Fibroblast of skin of right quadriceps (primary cell): ENCODE measurements at regions not wholly inside any gene's neighbourhood (a gene's known extent, or its start where the extent isn't known, plus 50 kb on each side); places are given as distances from the start of the nearest gene placed in this dataset.

Source experiments
- DNase-seq: peaks from one replicate; pipeline ENCODE4 v3.0.0-alpha.2; 2013

GRCh38 chr5:142507531-142508372 lies 178.1 kb downstream of the FGF1 start:
- no peak for DNase-seq

DNA sequence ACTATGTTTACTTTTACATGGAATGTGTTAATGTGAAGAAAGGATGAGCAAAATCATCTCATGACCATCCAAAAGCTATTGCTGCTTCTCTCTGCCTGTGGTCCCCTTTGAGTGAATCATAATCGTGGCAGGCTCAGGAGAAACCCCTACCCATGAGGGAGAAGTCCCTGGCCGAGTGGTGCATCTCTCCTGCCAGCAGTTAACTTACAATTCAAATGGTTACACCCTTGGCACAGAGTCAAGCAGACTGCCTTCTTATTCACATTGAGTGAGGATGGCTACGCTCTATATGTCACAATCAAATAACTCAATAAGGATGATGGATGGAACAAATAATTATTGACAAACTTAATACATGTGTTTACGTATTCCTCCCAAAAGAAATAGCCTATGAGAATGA lies 179.1 kb downstream of the FGF1 start:
- DNase-seq: no peak

DNA sequence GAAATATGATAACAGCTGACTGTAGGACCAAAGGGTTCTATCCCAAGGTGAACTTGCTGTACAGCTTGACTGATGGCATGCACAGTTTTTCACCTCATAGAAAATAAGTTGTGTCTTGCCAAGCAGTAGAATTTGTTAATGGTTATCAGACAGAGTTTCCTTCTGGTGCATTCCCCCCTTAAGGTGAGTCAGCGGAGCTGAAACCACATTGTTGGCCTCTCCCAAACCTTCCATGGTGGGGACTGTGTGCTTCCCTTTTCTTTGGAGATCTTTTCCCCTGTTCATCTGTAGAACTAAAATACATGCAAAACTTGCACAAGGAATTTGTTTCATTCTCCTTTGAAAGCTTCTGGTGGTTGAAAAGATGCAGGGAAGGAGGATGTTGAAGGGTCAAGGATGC lies 179.8 kb downstream of the FGF1 start:
- DNase-seq: peak; percentile 32

DNA sequence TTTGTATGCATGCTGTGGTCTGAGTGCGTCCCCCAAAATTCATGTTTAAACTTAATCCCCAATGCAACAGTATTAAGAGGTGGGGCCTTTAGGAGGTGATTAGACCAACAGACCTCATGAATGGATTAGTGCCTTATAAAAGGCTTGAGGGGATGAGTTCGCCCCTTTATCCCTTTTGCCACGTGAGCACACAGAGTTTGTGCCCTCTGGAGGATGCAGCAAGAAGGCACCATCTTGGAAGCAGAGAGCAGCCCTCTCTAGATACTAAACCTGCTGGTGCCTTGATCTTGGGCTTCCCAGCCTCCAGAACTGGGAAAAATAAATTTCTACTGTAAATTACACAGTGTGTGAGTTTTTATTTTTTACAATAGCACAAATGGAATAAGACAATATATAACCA lies 177.1 kb upstream of the SPRY4 start:
- no peak for DNase-seq

DNA sequence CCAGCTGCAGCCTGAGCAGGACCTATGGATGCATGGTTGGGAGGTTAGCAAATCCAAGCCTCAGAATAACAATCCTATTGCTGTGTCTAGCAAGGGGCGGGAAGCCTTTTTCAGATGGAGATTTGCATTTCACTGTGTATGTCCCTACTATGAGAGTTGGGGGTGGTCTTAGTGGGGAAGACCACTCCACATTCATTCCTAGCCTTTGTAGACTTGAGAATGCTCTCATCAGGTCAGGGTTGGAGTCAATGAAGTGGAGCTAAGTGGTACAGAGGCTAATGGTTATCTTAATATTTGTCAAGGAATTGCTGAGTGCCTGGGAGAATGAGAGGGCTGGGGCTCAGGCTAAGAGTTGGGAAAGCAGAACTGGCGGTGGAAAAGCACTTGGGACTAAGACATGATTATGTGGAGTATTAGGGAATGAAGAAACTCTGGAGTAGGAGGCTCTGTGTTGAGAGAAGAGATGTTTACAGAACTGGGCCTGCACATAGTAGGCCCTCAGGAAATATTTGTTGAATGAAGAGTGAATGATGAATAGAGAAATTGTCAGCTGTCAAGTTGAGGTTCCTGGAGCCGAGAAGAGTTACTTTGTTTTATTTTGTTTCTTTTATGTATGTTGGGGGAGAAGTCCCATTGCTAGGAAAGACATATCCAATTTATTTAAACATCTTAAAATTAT lies 175.5 kb upstream of the SPRY4 start:
- no peak for DNase-seq

- no peak for DNase-seq
Observed at GRCh38 chr5:142499591-142500226, 174.9 kb upstream of the SPRY4 start.

DNA sequence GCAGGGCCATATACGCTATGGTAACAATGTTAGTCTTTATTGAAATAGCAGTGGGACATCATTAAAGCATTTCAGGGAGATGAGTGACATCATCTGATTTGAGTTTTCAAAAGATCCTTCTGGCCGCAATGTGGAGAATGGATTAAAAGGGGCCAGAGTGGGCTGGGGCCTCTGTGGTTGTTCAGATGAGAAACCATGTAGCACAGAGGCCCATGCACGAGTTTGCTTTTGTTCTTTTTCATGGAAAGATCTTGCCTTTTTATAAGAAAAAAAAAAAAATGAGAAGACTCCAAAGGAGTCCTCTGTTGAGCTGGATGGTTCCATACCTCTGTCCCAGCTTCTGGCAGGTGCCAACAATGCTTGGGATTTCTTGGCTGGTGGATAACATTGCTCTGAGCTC lies 173.5 kb upstream of the SPRY4 start:
- DNase-seq: no peak

DNA sequence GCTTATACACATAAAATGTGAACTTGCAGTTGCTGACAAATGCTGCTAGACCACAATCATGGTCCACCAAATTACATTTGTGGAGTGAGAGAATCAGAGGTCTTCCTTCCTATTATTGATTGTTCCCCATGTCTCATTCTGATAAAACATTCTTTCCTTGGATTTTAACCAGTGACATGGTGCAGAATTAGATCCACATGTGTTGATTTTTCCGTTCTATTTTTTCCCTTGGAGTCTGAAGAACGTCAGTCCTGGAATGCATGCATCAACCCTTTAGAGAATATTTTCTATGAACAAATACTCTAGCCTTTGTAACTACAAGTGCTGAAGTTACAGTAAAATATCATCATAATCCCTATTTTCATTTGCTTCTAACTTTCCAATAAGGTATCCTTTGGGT lies 170.7 kb upstream of the SPRY4 start:
- DNase-seq: peak; percentile 80

- no peak for DNase-seq
Observed at GRCh38 chr5:142493875-142494518, 169.2 kb upstream of the SPRY4 start.

DNA sequence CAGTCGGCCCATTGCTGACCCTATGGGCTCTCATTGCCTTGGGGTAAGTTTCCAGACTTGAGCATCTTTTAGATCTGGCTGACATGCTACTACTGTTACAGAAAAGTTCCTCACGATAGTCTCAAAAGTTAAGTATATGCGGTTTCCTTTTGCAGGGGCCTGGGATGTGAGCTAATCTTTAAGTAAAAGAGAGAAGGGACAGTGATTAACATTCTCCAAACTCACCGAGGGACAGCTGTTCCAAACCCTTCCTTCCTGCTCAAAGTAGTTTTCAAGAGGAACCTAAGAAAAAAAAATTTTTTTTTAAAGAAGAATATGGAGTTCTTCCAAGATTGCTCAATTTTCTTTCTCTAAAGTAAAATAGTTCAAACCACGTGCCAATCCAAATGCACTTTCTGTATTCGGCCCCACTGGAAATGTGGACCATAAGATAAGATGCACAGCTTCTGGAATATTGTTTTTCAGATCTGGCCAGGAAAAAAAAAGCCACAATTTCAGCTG lies 168.0 kb upstream of the SPRY4 start:
- DNase-seq: peak; percentile 32

DNA sequence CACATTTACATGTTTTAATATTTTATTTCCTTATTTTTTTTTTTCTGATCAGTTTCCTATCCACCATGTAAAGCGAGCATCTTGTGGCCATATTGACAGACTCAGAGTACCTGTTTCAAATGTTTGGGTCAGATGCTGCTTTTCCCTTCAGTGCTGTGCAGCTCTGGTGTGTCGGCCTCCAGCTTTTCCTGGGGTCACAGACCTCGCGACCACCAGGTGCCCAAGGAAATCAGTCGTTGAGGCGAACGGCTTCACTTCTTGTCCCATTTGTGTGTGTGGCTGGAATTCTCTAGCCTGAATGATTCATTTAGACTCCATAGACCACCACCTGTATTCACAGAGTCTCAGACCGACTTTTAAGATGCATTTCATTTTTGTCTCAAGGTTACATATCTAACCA lies 166.9 kb upstream of the SPRY4 start:
- no peak for DNase-seq

DNA sequence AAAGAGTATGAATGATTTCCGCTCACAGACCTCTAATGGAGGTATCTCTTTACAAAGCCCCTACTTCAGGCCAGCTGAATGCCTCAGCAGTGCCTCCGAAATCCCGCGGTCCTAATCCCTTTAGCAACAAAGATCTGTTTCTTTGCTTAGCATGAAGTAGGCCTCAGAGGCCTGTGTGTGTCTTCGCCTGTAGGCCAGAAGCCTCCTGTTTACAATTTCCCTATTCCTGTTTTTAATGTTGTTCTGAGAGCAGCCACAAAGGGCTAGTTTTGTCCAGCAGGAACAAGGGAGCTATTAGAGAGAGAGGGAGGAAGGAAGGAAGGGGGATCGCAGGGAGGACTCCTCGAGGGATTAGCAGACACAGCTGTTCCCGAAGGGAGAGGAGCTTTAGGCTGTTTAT lies 166.4 kb upstream of the SPRY4 start:
- no peak for DNase-seq

GRCh38 chr5:142486581-142486980 lies 161.8 kb upstream of the SPRY4 start:
- DNase-seq: peak; percentile 63

- DNase-seq: no peak
Observed at GRCh38 chr5:142486020-142486419, 161.2 kb upstream of the SPRY4 start.

DNA sequence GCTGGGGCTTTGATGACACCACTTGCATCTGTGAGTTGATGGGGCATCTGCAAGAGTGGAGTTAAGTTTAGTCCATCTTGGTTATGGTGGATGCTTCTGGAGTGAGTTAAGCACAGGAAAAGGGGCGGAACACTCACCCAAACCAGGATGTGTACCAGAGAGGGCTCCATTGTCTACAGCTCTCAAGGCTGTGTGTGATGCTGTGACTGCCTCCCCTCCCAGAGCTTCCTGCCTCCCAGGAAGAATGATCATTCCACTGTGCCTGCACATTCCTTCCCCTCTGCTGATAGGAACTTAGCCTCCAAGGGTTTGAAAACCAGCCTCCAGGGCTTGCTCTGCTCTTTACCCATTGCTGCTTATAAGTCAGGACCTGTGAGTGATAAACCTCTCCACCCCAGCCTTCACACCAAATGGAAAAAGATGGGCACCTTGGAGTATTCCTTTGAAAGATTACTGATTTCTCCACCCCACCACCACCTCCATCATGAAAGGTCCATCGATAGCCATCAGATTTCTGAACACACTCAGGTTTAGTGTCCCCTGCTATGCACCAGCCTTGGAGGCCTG lies 160.1 kb upstream of the SPRY4 start:
- peak; percentile 60 for DNase-seq

DNA sequence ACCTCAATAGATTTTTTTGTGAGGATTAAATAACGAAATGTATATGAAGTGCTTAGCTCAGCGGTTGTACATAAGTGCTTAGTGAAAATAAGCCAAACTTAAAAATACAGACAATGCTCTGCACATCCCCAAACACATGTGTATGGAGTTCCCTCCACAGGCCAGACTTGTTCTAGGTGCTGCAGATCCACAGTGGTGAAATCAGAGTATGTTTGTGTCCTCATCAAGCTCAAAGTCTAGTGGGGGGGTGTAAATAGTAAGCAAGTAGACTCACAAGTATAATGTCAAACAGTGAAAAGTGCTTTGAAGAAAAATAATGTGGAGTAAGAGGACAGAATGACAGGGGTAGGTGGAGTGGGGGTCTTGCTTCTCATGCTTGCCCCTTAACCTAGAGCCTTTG lies 157.4 kb upstream of the SPRY4 start:
- DNase-seq: no peak

- DNase-seq: no peak
Observed at GRCh38 chr5:142481410-142481809, 156.6 kb upstream of the SPRY4 start.

- no peak for DNase-seq
Observed at GRCh38 chr5:142479854-142480519, 155.2 kb upstream of the SPRY4 start.

GRCh38 chr5:142479150-142479549 lies 154.3 kb upstream of the SPRY4 start:
- DNase-seq: no peak

GRCh38 chr5:142478113-142478512 lies 153.3 kb upstream of the SPRY4 start:
- DNase-seq: no peak

- no peak for DNase-seq
Observed at GRCh38 chr5:142475102-142475513, 150.3 kb upstream of the SPRY4 start.

- DNase-seq: peak; percentile 71
Observed at GRCh38 chr5:142474431-142475094, 149.7 kb upstream of the SPRY4 start.
